Middle frontal gyrus (tissue), 1 donor: ENCODE measurements at regions not wholly inside any gene's neighbourhood (a gene's known extent, or its start where the extent isn't known, plus 50 kb on each side); places are given as distances from the start of the nearest gene placed in this dataset.
A peak's percentile ranks its signal among the peaks of the same experiment; 100 is the strongest.

ENCODE experiments used
- DNase-seq: peaks from one replicate; pipeline ENCODE4 v3.0.0-alpha.2; 2015; ENCODE audit warnings: low spot score; ENCODE audit errors: extremely low spot score

DNA sequence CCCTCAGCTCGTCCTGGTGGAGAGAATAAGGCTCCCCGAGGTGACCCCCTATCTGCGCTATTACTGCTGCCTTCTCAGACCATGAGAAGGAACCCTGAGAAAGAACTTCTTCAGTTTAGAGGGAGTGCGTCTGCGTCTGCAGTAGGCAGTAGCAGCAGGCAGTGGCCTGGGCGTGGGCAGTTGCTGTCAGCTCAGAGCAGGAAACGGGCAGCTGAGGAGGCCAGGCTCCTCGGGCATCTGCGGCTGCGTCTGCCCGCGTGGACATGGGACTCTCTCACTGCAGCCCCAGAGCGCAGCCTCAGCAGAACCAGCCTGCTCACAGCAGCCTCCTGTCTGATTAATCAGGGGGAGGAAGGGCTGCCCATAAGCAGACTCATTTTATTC, 49.8 kb upstream of the FCN1 start:
- peak; percentile 5 for DNase-seq

DNA sequence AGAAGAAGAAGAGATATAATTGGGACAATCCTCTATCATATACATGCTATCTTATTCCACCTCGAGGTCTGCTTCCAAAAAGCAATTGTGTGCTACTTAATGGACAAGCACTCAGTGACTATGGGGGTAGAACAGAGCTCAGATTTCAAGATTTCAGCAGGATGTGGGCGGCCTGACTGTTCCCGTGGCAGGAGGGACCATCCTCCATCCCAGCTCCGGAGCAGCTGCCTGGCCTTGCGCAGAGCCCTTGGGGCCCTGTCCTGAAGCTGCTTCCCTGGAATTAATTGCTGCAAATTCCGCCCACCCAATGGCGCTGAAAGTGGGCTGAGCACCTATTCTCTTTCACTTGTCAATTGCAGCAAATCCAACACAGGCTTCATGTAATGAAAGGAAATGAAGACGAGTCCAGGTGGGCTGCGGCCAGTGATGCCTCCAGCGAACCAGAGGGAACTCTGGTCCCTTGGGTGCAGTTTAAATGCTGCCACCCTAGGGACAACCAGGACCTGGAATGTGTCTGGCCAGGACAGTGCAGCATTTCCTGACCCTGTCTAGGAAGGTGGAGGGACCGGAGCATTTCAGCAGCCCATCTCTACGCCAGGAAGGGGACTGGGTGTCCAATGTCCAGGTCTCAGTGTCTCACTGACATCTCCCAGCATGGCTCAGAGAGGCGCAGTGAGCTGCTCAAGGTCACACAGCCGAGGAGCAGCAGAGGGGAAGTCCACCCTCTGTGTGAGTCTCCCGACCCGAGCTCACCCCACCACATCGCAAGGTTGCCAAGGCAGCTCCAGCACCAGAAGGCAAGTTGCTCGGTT, 50.5 kb upstream of the FCN1 start:
- no peak for DNase-seq

DNA sequence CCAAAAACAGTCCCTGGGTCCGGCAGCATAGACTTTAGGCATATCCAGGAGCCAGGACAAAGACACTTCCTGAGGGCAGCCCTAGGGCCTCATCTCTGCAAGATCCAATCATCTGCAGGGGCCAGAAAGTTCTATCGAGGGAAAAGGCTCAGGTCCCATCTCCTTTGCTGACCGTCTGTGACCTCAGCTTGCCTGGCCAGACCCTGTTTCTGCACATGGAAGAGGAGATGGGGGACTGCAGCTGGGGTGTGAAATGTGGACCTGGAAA, 51.0 kb upstream of the FCN1 start:
- DNase-seq: no peak

GRCh38 chr9:134969156-134970045, 51.7 kb upstream of the FCN1 start:
- DNase-seq: no peak

DNA sequence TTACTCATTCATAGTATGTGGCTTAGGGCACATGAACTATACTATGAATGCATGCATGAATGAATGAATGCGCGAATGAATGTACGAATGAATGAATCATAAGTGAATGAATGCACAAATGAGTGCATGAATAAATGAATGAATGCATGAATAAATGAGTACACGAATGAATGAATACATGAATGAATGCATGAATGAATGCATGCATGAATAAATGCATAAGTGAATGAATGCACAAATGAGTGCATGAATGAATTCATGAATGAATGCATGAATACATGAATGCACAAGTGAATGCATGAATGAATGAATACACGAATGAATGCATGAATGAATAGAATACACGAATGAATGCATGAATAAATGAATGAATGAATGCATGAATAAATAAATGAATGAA, 52.5 kb upstream of the FCN1 start:
- no peak for DNase-seq

- DNase-seq: no peak
These were observed 53.0 kb upstream of the FCN1 start for GRCh38 chr9:134970719-134971118.

- no peak for DNase-seq
These were observed 53.5 kb upstream of the FCN1 start for GRCh38 chr9:134971196-134971595.

DNA sequence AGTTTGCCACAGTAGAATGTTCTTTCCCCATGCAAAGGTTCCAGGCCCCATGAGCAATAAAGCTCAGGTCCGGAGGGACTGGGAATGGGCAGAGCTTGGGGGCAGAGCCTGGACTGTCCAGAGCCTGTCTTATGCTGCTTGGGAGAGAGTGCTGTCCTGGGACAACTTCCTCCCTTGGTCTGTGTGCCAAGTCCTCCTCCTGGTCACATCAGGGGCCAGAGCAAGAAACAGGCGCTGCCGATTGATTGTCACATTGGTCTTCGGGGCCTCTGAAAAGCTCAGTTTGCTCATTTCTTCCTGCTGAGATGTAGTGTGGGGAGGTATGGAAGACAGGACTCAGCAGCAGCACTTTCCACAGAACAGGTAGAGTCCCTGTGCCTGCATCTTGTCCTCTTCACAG, 54.0 kb upstream of the FCN1 start:
- DNase-seq: no peak

- DNase-seq: no peak
These were observed 54.4 kb upstream of the FCN1 start for GRCh38 chr9:134972140-134972539.

DNA sequence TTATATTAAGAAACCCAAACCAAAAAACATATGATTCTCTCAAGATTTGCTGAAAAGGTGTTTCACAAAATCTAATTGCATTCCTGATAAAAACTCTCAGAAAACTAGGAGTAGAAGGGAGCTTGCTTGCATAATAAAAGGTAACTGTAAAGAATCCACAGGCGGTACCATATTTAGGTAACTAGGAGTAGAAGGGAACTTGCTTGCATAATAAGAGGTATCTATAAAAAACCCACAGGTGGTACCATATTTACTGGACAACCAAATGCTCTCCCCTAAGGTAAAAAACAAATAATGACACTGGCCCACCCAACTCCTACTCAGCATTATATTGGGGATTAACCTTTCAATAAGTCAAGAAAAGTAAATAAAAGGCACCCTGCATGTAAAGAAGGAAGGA, 57.5 kb upstream of the FCN1 start:
- DNase-seq: no peak

GRCh38 chr9:134976403-134976802, 58.7 kb upstream of the FCN1 start:
- no peak for DNase-seq

DNA sequence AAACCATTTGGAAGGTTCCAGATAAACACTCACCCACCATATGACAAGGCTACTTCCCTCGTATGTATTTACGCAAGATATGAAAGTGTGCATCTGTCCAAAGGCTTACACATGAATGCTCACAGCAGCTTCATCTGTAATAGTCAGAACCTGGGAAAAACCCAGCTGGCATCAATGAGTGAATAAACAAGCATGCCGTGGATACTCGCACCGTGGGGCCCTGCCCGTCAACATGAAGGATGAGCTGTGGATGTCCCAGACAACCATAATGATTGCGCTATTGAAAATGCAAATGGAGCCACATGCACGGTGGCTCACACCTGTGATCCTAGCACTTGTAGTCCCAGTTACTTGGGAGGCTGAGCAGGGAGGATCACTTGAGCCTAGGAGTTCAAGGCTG, 60.6 kb upstream of the FCN1 start:
- no peak for DNase-seq

DNA sequence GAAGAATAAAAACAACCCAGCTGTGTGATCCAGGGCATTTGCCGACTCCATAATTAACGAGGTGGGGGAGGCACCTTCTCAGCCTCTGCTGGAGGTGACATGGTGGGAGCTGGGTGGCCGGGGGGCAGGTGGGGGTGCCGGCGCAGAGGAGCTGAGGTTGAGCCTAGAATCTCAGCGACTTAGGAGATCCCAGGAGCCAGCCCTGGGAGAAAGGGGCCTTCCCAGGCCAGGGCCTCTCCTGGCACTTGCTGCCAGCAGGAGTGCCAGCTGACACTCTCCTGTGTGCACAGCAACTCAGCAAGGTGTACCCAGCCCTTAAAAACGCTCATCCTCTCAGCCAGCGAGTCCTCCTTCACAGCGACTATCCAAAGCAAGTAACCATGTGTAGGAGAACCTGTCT, 62.8 kb upstream of the FCN1 start:
- DNase-seq: no peak

GRCh38 chr9:134980991-134981390, 63.3 kb upstream of the FCN1 start:
- no peak for DNase-seq

DNA sequence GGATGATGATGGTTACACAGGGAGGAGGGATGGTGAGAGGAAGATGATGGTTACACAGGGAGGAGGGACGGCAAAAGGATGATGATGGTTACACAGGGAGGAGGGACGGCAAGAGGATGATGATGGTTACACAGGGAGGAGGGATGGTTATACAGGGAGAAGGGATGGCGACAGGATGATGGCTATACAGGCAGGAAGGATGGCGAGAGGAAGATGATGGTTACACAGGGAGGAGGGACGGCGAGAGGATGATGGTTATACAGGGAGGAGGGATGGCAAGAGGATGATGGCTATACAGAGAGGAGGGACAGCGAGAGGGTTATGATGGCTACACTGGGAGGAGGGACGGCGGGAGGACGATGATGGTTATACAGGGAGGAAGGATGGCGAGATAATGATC, 64.1 kb upstream of the FCN1 start:
- DNase-seq: no peak

DNA sequence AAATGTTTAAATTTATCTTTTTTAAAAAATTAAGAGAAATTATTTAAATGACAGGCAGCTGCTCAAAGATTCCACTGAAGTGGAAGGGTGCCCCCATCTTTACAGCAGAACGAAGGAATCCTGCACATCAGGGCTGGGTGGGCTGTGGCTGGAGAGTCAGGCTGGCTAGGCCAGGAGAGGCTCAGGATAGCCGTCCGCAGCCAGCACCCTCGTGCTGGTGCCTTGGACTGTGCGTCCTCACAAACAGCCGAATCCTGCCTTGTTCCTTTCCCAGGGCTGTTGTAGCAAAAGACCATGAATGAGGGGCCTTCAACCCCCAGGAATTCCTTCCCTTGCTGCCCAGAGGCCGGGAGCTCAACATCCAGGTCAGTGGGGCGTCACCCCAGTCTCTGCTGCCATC, 64.6 kb upstream of the FCN1 start:
- no peak for DNase-seq

DNA sequence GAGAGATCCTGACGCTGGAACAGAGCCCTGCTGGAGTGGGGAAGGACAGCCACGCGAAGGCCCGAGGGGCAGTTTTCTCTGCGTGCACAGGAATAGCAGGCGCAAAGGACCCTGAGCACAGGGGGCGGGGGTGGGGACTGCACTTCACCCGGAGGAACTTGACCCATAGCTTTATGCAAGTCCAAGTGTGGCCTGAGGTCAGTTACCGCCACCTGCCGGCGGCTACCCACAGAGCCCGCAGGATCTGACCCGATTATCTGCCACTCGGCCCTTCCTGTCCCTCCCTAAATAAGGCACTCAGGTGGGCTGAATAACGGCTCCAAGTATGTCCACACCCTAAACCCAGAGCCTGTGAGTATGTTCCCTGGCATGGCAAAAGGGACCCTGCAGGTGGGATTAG, 65.4 kb upstream of the FCN1 start:
- no peak for DNase-seq

DNA sequence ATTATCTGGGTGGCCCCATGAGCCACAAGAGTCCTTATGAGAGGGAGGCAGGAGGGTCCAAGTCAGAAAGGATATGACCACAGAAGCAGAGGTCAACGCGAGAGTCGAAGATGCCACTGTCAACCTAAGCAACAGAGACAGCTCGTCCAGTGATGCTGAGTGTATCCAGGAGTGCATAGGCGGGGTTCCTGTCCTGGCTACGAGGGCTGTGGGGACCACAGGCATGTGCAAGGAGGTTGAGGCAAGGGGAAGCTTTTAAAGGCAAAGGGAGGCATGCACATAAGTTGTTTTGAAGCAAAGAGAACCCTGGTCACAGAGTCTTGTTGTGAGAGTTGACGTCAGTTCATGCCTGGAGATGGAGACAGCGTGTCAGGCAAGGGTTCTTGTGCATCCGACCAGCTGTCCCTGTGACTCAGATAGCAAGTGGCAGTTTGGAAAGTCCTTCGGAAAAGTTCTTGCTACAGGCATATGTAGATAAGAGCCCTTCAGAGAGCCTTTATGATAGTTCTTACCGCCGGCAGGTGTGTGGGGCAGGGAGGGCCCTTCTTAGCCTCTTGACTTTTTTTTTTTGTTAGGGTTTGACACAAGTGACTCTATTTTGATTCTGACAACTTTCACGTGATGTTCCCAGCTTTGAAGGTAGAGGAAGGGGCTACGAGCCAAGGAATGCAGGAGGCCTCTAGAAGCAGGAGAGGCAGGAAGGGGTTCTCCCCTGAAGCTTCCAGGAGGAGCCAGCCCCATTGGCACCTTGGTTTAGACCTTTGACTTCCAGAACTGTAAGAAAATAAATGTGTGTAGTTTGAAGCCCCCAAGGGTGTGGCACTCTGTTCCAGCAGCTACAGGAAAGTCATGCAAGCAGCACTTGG, 66.0 kb upstream of the FCN1 start:
- DNase-seq: no peak

GRCh38 chr9:134984372-134985265, 66.9 kb upstream of the FCN1 start:
- DNase-seq: no peak

- no peak for DNase-seq
These were observed 67.7 kb upstream of the FCN1 start for GRCh38 chr9:134985451-134985850.

- no peak for DNase-seq
These were observed 69.2 kb upstream of the FCN1 start for GRCh38 chr9:134986957-134987356.
